HepG2 (cell line): ENCODE measurements at regions not wholly inside any gene's neighbourhood (a gene's known extent, or its start where the extent isn't known, plus 50 kb on each side); places are given as distances from the start of the nearest gene placed in this dataset.

ENCODE experiments used
- AFF4 ChIP-seq: sonication (generic); formaldehyde crosslinking; IDR thresholded peaks from 2 replicates; pipeline ENCODE4 v1.4.0; 2020; ENCODE audit warnings: missing genetic modification reagents
- FOXM1 ChIP-seq: sonication (generic); formaldehyde crosslinking; IDR thresholded peaks from 2 replicates; pipeline ENCODE4 v1.5.0; 2020; ENCODE audit warnings: missing genetic modification reagents
- HMG20A ChIP-seq: IDR thresholded peaks from 2 replicates; pipeline ENCODE4 v1.6.1; 2016; ENCODE audit warnings: borderline replicate concordance
- HMGXB3 ChIP-seq: sonication (generic); formaldehyde crosslinking; IDR thresholded peaks from 2 replicates; pipeline ENCODE4 v1.4.0; 2020; ENCODE audit warnings: missing genetic modification reagents, borderline replicate concordance
- NR3C1 ChIP-seq: sonication (generic); formaldehyde crosslinking; IDR thresholded peaks from 2 replicates; pipeline ENCODE4 v1.4.0; 2020; ENCODE audit warnings: missing genetic modification reagents
- THAP8 ChIP-seq: sonication (generic); formaldehyde crosslinking; IDR thresholded peaks from 2 replicates; pipeline ENCODE4 v1.5.1; 2020; ENCODE audit warnings: missing genetic modification reagents, mild to moderate bottlenecking, borderline replicate concordance
- ZBTB43 ChIP-seq: sonication (generic); formaldehyde crosslinking; conservative IDR thresholded peaks from 2 replicates; pipeline ENCODE4 v1.4.0; 2020; ENCODE audit warnings: missing genetic modification reagents
- ZNF138 ChIP-seq: sonication (generic); formaldehyde crosslinking; IDR thresholded peaks from 2 replicates; pipeline ENCODE4 v1.5.0; 2020; ENCODE audit warnings: mild to moderate bottlenecking, low read depth, missing genetic modification reagents

- TF ChIP-seq THAP8 (CRISPR knock-in tag) (no peak), HMGXB3 (CRISPR knock-in tag) (no peak), ZBTB43 (CRISPR knock-in tag) (no peak), ZNF138 (CRISPR knock-in tag) (no peak), NR3C1 (CRISPR knock-in tag) (no peak), AFF4 (CRISPR knock-in tag) (no peak), FOXM1 (CRISPR knock-in tag) (no peak), HMG20A (CRISPR knock-in tag) (no peak)
Observed at GRCh38 chrX:124217304-124218251, 114.9 kb upstream of the TEX13D start.
